HK-2 (cell line): ENCODE measurements at regions not wholly inside any gene's neighbourhood (a gene's known extent, or its start where the extent isn't known, plus 50 kb on each side); places are given as distances from the start of the nearest gene placed in this dataset.
"Not testable (repeated sequence)": the region's sequence is repeated elsewhere in the genome, so short reads cannot be mapped to it uniquely, and the experiment has no call there.

Source experiments
- DNase-seq: peaks from one replicate; pipeline ENCODE4 v3.0.0-alpha.2; 2018; ENCODE audit not compliant: unreplicated experiment

DNA sequence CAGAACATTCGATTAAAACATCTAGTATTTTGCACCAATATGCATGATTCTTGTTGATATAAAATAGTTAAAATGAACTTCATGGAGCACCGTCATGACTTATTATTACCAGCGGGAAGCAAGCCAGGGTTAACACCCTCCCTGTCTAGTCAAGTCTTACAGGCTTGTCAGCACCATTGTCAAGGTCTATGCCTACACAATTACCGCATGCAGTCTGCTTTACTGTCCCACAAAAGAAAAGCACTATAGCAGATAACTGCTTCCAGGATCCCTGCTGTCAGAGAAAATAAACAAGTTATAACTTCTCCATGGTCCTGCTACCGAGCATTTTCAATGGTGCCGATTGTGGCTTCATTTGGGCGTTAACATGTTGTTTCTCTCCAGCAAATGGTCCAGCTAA lies 968.0 kb upstream of the FAM98A start:
- no peak for DNase-seq

DNA sequence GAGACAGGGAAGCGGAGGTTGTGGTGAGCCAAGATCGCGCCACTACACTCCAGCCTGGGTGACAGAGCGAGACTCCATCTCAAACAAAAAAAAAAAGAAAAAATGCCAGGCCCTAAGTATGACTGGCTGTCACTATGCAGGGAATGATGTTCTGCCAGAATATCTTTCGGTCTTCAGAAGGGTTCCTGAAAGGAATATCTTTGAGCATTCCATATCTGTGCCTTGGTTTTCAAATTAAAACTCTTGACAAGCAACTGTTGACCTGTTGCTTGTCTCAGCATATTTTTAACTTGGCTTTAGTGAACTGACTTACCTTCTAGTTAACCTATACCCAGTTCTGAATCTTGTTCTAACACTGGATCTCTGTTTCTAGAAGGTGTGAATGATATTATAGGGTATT lies 953.2 kb upstream of the FAM98A start:
- no peak for DNase-seq

DNA sequence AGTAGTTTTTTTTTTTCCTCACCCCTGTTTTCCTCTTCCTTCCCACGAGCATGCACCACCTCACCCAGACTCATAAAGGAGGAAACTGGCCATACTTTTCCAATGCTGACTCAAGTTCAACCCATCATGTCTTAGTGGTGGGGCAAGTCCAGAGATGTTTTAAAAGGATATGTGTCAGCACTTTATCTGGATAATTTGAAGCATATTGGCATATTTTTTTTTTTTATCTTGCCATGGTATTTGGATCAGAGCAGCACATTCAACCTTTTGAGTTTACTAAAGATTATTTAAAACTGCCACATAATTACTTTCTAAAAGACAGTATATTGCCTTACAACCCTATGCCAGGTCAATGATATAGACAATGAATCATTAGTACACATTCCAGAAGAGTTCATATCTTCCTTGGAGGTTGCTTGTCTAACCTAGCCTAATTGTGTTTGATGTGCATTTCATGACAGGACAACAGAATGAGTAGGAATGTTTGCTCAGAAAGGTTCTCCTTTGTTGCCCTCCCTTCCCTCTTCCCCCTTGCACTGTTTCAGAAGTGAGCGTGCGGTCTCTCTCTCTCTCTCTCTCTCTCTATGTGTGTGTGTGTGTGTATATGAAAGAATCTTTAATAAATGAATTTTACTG lies 950.7 kb upstream of the FAM98A start:
- DNase-seq: no peak

DNA sequence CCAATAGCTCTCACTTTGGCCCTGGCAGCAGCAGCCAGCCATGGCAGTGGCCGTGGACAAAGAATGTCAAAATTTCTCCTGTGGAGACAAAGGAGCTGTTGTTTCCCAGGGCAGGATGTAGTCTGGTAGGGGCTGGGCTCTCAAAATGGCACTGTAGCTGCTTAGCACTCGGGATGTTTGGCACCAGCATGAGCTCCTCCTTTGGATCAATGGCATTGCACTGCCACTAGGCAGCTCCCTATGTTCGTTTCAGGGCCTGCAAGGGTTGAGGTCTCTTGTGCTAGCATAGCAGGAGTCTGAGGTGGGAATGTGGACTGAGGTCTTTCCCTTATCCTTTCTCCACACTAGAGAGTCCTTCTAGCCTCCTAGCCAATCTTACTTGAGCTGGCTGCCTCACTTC lies 948.8 kb upstream of the FAM98A start:
- DNase-seq: no peak

DNA sequence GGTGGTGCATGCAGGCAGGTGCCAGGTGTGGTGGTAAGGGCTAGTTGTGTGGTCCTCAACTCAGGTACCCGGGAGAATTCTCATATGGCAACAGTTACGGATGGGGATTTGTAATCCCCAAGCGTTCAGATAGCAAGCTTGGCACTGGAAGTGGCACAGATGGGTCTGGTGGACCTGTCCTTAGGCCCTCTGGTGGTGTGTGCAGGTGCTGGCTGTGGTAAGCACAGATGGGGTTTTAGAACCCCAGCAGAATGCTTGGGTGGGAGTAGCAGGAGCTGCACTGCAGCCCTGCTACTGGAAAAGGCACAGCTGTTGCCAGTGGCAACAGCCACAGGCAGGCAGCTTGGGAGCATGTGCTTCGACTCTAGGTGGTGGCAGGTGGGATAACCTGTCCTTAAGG lies 948.2 kb upstream of the FAM98A start:
- DNase-seq: no peak

DNA sequence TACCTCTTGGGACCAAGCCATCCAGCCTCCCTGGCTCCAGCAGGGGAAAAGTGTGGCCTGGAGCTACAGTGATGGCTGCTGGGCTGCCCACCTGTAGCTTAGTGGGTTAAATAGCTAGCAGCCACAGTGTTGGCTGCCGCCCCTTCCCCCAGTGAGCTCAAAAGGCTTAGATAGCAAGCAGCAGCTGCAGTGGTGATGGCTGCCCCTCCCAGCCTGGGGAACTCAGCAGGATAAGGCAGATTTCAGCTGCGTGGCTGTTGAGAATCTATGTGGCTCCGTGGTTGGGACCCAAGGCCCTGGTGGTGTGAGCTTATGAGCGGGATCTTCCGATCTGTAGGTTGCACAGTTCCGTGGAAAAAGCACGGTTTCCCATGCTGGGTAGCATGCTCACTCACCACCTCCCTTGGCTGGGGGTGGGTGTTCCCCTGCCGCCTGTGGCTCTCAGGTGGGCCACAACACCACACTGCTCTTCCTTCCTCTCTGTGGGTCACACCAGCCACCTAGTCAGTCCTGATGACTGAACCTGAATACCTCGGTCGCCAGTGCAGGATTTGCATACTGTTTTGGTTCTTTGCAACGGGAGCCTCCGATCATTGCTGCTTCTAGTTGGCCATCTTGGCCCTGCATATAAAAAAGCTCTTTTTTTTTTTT lies 946.5 kb upstream of the FAM98A start:
- no peak for DNase-seq

DNA sequence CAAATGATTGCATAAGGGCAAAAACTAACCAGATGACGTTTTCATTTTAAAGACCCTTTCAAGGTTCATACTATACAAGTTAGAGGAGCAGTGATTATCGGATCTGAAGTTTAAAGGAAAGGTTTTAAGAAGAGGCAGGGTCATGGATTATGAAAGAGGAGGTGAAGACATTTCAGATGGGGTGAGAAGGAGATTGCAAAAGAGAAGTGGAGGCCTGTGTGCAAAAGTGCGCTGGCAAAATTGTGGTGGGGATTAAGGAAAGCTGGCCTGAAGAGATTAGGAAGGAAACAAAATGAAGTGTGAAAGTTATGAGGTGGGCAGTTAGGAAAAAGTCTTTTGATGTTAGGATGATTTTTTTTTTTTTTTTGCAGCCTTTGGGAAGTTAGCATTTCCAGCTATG lies 935.7 kb upstream of the FAM98A start:
- no peak for DNase-seq

DNA sequence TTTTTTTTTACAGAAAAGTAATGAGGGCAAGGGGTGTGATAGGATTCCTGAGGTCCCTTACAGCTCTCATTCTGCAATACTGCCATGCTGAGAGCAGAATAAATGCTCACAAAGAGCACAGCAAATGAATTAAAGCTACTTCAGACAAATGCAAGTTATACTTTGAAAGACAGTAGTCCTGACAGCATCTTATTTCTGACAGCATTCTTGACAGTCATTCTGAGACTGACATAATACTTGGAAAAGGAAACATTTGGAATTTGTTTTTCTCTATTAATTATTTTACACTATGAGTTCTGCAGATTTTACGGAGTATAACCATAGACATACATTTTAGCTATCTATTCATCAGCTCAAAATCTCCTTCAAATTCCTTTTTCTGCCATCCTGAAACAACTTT lies 935.2 kb upstream of the FAM98A start:
- no peak for DNase-seq

DNA sequence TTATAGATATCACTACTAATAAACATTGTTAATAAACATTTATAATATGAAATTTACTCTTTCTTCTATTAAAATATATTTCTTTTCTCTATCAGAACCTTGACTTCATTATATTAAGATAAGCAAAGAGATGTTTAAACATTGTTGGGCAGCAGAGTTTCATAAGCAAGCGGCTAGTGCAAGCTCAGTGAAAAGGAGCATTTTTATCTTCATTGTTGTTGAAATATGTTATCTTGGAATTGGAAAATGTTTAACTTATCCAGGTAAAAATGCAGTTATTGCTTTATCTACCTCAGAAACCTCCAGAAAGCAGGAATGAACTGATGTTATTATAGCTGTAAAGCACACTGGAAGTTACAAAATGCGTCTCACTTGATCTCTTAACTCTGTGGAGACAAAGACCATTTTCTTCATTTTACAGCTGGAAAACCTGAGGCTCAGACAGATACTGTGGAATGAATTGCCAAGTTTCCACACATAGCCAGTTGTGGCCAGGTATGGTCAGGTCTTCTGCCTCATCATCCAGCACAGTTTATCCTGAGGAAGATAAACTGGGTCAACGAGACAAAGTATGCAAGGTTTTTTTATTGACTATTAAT lies 934.6 kb upstream of the FAM98A start:
- DNase-seq: no peak

DNA sequence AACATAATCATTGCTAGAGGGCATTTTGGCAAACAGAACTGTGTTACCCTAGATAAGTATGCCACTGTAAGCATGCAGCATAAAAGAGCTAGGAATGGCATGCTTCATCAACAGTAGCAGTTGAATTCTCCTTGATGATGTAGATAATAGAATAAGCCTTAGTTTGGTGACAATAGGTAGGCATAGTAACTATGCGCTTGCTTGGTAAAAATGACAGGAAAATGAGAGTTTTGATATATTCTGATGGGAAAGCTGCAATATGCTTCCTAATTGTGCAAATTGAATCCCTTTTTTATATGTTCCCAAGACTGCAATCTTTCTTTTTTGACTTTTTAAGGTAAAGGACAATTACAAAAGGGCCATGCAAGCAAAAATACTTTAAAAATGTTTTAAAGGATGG lies 930.9 kb upstream of the FAM98A start:
- DNase-seq: no peak

DNA sequence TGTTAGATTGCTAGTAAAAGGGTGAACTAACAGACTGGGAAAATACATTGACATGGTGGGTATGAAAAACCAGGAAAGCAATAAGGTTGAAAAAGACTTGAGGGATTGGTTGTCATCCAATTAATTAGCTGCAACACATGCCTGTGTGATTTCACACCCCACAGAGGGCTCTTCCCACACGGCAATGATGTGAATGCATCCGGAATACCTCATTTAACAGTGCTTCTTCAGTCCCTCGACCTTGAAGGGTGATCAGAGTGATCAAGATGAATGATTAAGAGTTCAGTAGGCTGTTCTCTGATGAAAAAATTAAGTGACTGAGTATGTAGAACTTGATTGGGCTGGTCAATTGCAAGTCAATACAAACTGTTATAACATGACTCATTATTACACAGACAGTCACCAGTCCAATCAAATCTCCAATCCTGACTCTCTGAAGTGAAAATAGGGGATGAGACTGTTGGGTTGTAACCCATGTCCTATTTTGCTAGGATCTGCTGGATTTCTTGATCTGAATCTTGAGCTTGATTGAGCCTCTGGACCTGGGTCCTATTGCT lies 924.9 kb upstream of the FAM98A start:
- no peak for DNase-seq

DNA sequence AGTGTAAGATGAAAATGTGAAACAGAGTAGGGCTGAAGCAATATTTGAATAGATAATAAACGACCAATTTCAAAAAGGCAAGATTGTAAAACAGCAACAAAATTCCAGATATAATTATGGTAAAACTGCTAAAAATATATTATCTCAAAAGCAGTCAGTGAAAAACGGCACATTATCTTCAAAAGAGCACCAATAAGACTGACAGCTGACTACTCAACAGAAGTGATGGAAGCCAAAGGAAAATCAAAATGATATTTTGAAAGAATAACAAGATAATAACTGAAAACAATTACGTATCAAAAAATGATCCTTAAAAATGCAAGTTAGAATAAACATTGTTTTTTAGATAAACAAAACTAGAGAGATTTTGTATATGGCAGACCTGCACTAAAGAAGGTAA lies 920.6 kb upstream of the FAM98A start:
- DNase-seq: no peak

DNA sequence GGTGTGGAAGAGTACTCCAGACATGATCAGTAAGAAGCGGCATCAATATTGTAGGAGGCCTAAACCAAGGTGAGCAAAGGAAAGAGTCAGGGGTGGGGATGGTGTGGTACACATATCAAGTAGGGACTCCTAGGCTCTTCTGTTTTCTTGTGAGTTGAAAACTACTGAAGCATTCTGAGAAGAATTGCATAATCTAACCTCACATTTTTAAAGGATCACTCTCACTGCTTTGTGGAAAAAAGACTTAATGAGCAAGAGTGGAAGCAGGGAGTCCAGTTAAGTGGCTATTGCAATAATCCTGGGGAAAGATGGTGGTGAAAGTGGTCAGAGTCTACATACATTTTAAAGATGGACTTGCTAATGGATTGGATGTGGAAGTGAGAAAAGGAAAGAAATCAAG lies 899.5 kb upstream of the FAM98A start:
- no peak for DNase-seq

DNA sequence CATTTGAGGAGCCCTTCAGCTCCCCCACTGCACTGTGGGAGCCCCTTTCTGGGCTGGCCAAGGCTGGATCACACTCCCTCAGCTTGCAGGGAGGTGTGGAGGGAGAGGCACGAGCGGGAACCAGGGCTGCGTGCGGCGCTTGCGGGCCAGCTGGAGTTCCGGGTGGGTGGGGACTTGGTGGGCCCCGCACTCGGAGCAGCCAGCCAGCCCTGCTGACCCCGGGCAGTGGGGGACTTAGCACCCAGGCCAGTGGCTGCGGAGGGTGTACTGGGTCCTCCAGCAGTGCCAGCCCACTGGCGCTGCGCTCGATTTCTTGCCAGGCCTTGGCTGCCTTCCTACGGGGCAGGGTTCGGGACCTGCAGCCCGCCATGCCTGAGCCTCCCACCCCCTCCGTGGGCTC lies 895.1 kb upstream of the FAM98A start:
- not testable (repeated sequence) for DNase-seq

DNA sequence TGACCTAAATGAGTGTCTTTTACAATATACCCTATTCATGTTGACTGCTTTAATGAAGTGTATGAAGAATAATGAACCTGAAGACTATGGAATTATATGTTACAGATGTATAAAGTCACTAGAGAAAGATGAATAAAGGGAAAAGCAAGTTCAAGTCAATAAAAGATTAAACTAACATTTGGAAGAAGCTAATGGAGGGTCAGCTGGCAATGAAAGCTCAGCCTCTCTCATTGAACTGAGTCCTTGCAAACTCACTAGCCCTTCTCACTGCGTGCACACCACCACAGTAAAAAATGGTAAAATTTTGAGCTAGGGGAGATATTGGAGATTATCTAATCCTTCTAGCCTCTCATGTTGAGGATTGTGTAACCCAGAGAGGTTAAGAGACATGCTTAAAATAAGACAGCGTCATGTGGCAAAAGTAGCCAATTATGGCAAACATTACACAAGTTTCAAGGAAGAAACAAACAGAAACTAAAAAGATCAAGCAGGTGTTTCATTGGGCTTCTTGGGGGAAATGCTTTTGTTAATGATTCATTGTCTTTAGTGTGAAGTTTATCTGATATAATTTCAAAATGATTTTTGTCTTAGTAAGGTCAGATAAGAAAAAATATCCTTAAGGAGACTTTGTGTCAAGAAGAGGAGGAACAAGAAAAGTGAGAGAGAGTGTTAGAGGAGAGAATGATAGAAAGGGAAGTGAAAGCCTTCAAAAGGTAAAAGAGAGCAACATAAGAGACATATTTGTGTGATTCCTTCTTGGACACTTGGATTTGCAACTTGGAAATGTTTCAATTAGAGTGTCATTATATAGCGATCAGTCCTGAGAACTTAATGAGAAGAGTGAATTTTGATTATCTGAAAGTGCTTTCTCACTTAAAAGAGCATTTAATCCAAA lies 893.7 kb upstream of the FAM98A start:
- no peak for DNase-seq

DNA sequence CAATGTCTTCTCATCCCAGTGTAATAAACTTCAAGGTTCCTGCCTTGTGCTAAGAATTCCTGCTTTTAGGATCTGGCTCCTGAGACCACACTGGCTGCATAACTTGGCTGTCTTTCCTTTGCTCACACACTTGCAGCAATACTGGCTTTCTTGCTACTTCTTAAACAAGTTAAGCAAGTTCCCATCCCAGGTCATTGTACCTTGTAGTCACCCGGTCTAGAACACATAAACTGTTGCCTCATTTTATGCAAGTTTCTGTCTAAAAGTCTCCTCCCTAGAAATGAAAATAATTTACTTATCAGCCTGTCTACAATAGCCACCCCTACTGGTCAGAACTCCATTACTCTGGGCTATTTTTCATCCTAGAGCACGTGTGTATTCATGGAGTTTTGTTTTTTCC lies 887.9 kb upstream of the FAM98A start:
- no peak for DNase-seq

DNA sequence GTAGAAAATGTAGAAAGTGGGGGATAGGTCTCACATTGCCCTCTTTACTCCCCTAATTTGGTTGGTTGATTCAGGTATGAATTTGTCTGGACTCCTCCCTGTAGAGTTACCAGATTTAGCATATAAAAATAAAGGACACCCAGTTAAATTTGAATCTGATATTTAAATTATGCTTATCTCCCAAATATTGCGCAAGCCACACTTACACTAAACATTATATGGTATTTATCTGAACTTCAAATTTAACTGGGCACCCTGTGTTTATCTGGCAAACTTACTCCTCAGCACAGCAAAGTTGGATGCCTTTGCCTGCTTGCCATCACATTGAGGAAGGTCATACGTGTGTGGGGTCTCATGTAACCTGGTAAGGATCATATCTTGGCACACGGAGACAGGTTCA lies 882.4 kb upstream of the FAM98A start:
- DNase-seq: no peak

DNA sequence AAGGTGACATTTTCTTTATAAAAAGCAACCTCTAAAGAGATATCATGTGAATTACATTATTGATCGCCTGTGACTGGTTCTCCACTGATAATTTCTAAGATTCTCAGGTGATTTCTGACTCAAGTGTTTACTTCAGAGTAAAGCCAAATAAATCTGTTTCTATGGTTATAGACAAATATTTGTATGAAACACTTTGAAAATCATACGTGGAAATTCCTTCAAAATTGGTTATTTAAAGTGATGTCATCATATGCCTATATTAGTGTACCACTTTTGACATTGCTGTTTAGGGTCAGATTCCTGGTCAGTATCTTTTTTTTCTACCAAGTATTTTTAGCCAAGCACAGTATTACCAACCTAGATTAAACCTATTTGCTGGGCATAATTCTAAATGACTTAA lies 881.3 kb upstream of the FAM98A start:
- no peak for DNase-seq

DNA sequence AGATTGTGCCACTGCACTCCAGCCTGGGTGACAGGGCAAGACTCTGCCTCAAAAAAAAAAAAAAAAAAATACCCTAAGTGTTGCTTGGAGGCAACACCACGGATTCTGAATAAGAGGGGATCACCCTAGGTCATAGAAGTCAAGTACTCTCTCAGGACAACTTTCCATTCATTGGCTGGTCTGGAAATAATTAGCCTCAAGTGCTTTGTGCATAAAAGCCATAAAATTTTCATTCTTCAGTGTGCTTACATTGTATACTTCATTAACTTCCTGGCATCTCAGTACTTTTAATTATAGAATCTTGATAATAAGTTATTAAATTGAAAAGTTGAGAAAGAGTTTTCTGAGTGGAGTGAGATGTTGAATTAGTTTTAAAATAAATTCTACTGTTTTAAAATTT lies 876.1 kb upstream of the FAM98A start:
- DNase-seq: no peak

DNA sequence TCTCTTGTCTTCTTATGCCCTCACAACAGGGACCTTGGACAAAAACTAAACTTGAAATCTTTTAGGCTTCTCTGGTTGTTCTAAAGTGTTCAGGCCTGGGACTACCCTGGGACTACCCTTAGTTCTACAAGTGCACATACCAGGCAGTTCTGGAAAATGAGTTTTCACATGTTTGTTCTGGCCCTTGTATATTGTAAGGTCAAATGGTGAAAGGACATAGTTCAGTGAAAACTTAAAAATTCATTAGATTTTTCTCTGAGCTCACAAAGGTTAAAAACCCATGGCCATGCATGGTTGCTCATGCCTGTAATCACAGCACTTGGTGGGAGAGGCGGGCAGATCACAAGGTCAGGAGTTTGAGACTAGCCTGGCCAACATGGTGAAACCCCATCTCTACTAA lies 875.5 kb upstream of the FAM98A start:
- DNase-seq: peak; percentile 28

DNA sequence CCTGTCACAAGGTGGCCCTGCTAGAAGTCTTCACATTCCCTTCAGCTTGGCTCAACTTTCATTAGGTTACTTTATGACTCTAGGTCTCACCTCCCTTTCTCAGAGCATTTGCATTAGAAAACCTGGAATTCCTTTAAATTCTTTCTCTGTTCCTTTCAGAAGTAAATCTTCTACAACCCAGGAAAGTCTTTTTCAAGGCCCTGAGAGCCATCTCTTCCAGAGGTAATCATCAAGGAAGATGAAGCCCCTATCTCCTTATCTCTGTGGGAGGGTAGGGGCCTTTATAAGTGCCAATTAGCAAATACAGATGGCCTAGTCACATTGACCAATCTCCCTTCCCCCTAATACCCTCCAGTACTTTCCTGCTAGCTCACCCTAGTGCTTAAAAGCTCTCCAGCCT lies 848.0 kb upstream of the FAM98A start:
- DNase-seq: no peak

DNA sequence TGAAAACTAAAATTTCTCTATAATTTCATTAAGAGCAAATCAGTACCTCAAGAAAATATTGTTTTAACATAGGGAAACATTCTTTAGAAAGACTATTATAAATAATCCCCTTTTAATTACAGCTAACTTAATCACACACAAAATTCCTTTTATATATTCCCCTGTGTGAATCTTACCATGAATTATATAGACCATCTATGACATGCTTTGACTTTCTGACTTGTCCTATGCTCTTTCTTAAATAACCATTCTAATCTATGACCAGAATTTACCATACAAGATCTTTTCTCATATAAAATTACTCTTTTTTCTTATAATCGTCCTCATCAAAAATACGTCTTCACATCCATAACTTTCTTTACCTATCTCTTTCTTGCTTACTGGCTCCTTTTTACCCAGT lies 824.2 kb upstream of the FAM98A start:
- DNase-seq: no peak
